ENCODE measurements at regions not wholly inside any gene's neighbourhood (a gene's known extent, or its start where the extent isn't known, plus 50 kb on each side); places are given as distances from the start of the nearest gene placed in this dataset.

DNA sequence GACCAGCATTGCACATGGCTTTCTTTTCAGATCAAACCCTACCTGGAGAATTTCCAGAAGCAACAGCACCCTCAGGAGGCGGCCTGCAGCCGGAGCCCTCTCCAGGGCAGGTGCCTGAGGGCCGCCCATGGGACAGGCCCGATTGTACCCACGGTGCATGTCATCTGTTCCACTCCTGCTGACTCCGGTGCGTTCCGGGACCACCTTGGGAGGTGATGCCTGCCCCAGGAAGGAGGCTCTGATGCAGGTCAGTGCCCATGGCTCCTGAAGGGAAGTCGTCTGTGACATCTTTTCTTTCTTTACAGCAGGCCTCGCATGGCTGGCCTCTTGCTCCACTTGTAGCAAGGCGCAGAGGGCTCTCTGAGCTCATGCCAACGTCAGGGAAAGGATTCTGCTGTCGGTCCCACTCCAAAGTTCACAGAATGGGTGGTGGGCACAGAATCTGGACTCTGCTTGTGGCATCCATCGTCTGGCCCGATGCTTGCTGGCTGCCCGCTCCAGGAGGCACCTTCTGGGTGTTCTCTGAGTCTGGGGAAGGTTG lies 160.7 kb upstream of the RTL1 start:
- TF ChIP-seq, protein P1, sequence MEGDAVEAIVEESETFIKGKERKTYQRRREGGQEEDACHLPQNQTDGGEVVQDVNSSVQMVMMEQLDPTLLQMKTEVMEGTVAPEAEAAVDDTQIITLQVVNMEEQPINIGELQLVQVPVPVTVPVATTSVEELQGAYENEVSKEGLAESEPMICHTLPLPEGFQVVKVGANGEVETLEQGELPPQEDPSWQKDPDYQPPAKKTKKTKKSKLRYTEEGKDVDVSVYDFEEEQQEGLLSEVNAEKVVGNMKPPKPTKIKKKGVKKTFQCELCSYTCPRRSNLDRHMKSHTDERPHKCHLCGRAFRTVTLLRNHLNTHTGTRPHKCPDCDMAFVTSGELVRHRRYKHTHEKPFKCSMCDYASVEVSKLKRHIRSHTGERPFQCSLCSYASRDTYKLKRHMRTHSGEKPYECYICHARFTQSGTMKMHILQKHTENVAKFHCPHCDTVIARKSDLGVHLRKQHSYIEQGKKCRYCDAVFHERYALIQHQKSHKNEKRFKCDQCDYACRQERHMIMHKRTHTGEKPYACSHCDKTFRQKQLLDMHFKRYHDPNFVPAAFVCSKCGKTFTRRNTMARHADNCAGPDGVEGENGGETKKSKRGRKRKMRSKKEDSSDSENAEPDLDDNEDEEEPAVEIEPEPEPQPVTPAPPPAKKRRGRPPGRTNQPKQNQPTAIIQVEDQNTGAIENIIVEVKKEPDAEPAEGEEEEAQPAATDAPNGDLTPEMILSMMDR (IDR thresholded peaks at IDR 0.05; ENCODE audit: low read depth, low read length) = no peak
- no peak for DNase-seq (ENCODE audit: extremely low read depth, low read depth)

DNA sequence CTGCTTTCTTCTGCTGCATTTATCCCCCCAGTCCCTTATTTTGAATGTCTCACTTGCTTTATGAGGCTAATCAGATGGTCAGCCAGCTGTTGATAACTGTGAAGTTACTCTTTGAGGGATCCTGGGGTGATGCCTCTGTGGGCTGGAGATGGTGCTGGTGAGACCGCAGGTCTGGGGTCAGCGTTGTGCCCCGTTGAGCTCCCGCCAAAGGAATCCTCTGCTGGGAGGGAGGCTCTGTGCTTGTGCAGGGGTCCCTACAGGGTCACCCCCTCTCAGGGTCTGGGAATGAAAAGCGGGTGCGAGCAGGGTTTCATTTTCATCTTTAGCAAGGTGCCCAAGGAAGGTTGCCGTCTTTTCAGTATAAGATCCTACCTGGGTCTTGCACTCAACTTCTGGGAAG lies 161.2 kb upstream of the RTL1 start:
- no peak for DNase-seq (ENCODE audit: extremely low read depth, low read depth)
- TF ChIP-seq, protein P1 (IDR thresholded peaks at IDR 0.05; ENCODE audit: low read depth, low read length) = no peak

DNA sequence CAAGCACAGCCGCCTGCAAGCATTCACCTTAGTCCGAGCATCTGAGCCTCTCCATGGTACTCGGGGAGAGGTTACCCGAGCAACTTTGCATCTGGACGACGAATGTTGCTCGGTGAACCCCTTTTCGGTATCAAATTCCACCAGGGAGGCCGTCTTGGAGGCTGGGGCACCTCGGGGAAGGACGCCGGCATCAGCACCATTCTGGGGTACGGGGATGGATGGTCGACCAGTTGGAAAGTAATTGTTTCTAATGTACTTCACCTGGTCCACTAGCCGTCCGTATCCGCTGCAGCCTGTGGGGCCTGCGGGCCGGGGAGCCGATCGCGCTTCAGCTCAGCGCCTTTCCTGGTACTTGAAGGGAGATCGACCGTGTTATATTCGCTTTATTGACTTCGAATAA lies 161.7 kb upstream of the RTL1 start:
- TF ChIP-seq, protein P1 (IDR thresholded peaks at IDR 0.05; ENCODE audit: low read depth, low read length) = no peak
- DNase-seq (ENCODE audit: extremely low read depth, low read depth) = no peak

DNA sequence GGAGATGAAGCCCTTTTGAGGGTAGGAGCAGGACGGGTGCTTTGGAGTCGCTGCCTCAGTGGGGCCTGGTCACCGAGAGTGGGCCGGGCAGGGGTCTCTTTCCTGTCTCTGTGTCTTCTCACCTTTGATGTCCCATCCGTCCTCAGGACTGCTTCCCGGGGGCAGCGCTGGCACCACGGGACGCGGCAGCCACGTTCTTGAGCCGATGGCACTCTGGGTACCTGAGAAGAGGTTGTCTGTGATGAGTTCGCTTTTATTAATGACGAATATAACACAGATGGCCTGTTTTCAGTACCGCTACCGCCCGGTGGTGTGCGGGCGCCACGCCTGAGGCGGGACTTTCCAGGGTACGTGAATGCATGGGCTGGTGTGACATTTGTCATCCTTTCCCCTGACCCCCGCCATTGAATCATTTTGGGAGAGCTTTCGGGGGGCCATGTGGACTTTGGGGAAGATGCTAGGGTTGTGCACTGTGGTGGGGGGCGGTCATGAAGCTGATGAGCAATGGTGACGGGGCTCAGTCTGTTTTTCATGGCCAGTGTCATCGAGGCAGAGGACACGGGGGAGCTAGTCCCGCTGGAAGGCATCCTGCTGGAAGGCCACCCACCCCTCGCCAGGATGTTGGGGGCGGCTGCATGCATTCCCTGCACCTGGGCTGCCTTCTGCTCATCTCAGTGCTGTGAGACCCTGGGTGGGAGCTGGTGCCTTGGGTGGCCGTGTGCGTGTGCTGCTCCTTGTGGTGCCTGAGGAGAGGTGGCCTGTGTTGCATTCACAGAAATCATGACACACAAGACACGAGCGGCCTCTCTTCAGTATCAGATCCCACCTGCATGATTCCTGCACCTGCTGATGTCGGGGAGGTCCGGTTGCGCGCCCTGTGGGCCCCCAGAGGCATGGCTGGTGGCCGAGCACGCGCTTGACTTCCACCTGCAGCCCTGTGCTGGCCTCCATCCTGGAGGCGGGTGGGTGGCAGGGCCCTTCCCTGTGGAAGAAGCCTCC lies 162.5 kb upstream of the RTL1 start:
- no peak for DNase-seq (ENCODE audit: extremely low read depth, low read depth)
- TF ChIP-seq, protein P1 (IDR thresholded peaks at IDR 0.05; ENCODE audit: low read depth, low read length) = no peak

DNA sequence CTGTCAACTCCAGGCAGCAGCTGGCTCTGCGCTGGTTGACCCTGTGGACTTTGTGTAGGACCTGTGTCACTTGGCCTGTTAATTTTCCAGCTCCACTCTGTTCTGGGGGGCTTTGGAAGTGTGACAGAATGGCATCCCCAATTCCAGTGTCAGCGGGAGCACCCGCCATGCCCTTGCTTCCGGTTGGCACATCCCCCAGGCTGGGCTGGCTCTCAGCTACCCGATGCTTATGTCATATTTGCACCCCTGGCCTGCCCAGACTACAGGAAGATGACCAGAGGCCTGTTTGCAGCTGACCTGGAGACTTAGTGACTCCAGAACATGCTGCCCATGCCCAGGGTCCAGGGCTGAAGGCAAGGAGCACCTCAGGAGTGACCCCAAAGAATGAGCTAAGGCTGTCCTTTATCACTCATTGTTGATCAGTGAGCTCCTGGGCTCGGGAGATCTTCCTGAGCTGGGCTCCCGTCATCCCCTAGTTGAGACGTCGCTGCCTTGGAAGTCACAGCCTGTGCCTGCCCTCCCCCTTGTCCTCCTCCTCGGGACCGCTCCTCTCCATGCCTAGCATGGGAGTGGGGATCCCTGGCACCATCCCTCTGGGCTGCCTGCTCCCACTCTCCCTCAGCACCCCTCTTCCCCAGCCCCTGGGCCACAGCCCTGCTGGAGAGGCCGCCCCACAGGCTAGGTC lies 163.4 kb upstream of the RTL1 start:
- DNase-seq (ENCODE audit: extremely low read depth, low read depth) = no peak
- TF ChIP-seq, protein P1 (IDR thresholded peaks at IDR 0.05; ENCODE audit: low read depth, low read length) = no peak

DNA sequence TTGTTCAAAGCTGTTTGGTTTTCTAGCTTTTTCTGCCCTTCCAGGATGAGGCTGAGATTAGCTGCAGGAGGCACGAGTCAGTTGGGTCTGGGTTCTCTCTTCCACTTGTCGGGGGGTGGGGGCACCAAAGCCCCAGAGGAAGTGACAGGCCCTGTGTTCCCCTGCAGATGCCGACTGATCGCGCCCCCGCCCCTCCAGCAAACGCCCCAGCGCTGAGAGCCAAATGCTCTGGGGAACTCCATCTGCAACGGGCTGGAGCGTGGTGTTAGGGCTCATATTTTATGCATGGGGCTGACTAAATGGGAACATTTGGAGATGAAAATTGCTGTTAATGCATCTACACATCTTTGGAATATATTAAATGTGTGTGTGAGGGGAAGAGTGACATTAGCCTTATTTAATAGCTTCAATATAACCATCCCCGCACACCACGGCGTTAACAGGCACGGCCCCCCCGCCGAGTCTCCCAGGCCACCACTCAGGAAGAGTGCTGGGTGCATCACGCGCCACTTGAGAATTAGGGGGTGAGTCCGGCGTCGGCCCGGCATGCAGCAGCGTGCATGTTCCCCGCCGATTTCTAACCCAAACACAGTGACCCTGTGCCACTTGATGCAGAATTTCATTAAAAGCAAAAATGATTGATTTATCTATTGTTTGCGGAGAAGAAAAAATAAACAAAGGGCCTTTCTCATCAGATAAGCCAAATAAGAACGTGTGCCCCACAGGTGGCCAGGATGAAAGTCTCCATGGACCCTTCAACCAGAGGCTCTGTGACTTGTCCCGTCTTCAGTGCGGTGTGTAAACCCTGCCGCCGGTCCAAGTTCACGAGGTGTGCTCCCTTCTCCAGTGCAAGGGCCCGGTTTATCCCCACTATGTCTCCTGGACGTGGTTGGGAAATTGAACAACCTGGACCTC lies 165.0 kb upstream of the RTL1 start:
- TF ChIP-seq, protein P1 (IDR thresholded peaks at IDR 0.05; ENCODE audit: low read depth, low read length) = no peak
- DNase-seq (ENCODE audit: extremely low read depth, low read depth) = no peak

Measured in AG09319 (cell line).